ENCODE measurements at regions not wholly inside any gene's neighbourhood (a gene's known extent, or its start where the extent isn't known, plus 50 kb on each side); places are given as distances from the start of the nearest gene placed in this dataset.

DNA sequence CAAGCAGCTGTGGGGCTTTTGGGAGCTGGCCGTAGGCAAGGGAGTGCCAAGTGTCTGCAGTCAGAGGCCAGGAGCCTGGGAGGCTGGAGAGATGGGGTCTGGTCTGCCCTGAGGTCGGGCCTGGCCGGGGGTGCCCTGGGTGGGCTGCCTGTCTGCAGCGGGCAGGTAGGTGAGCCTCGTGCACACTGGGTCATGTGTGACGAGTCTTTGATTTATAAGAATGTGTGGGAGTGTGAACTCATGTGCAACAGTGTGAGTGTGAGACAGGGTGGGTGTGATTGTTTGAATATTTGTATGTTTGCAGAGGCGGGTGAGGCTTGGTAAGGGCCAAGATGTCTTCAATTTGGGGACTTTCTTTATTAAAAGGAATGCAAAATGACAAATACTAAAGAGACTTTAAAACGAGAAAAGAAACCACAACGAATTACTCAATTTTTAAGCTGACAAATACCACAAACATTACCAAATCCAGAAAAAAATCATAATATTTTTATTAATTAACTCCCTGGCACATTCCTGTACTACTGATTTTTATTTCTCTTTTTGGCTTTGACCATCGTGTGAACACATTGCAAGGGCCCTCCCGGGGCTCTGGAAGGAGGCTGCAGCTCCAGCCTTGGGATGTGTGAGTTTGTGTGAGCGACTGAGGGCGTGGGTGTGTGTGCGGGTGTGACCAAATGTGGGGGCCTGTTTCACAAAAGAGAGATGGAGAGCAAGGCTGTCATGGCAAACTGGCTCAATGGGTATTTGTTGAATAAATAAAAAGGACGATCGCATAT is 110.3 kb upstream of the WNT4 start:
- TF ChIP-seq, protein P1, sequence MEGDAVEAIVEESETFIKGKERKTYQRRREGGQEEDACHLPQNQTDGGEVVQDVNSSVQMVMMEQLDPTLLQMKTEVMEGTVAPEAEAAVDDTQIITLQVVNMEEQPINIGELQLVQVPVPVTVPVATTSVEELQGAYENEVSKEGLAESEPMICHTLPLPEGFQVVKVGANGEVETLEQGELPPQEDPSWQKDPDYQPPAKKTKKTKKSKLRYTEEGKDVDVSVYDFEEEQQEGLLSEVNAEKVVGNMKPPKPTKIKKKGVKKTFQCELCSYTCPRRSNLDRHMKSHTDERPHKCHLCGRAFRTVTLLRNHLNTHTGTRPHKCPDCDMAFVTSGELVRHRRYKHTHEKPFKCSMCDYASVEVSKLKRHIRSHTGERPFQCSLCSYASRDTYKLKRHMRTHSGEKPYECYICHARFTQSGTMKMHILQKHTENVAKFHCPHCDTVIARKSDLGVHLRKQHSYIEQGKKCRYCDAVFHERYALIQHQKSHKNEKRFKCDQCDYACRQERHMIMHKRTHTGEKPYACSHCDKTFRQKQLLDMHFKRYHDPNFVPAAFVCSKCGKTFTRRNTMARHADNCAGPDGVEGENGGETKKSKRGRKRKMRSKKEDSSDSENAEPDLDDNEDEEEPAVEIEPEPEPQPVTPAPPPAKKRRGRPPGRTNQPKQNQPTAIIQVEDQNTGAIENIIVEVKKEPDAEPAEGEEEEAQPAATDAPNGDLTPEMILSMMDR (IDR thresholded peaks at IDR 0.05; ENCODE audit: insufficient read depth, low read depth, low read length) = no peak
- no peak for TF ChIP-seq EZH2 (IDR thresholded peaks at IDR 0.05; ENCODE audit: insufficient read depth, low read length)
